GM21381 (cell line): ENCODE measurements at regions not wholly inside any gene's neighbourhood (a gene's known extent, or its start where the extent isn't known, plus 50 kb on each side); places are given as distances from the start of the nearest gene placed in this dataset.
"Not testable (repeated sequence)": the region's sequence is repeated elsewhere in the genome, so short reads cannot be mapped to it uniquely, and the experiment has no call there.

ENCODE experiments used
- ATAC-seq: cut with Tn5 transposase; IDR thresholded peaks from one replicate; pipeline ENCODE4 v1.9.1; 2021; ENCODE audit warnings: mild to moderate bottlenecking, moderate library complexity; ENCODE audit not compliant: unreplicated experiment

DNA sequence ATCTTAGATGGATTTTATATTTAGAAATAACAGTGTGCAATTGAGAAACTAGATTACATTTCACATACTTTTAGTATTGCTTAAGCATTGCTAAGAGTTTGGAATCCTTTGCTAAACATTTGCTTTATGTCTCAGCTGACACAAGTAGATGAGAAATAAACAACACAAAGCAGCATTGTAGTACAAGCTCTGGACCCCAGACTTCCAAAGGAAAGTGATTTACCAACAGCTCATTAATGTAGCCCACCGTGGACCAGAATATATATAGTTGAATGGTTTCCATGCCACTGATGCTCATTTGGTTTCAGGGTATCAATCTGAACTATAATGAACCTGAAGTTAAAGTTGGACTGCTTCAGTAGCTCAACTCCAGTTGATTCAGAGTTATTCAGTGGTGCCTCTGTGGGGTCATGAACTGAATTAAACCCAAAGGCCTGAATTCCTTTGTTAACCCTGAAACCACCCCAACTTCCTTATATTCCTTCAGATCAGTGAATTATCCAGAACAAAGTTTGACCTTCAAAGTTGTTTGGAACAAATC lies 132.1 kb upstream of the NEIL3 start:
- no peak for ATAC-seq

DNA sequence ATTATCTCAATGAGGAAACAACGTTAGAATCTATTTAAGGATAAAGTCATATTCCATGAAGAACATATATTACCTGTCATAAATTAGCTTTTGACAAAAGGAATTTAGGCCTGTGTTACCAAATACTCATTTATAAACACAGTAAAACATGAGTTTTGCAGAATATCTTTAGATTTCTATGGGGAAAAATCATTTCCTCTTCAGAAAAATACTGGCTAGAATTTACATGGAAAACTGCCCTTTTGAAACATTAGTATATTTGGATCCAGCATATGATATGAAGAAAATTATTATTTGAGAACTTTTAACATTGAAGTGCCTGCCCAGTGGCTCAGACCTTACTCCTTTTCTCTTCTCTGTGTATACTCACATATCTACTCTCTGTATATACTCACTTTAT lies 131.4 kb upstream of the NEIL3 start:
- ATAC-seq = no peak

DNA sequence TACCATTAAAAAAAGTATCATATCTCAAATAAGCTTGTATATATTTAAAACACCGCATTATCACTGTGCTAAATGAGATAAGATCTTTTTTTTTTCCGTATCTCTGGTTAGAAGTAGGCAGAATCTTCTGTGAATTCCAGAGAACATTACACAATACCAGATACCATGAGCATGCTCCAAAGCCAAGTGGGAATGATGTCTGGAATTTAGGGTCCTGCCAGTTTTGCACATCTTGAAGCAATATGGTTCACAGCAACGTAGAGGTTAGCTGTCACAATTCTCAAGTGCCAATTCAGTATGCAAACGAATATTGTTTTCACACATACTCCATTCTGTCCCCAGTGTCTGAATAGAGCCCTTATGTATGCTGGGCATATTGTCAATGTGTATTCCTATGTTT lies 127.5 kb upstream of the NEIL3 start:
- no peak for ATAC-seq

DNA sequence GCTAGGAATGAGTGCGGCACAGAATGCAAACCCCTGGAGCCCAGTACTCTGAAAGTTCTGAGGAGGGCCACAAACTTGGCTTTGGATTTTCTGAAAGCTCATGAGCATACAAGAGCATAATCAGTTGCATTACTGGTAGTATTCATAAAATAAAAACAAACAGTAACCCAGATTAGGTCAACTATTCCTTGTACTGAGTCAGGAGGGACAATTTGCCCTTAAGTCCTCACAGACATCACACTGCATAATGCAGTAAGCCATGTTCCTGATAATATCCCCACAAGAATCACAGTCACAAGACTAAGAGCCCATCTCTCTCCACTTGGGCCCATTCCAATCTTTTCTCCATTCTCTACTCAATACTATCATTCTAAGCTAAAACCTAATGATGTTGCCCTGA lies 126.9 kb upstream of the NEIL3 start:
- no peak for ATAC-seq

DNA sequence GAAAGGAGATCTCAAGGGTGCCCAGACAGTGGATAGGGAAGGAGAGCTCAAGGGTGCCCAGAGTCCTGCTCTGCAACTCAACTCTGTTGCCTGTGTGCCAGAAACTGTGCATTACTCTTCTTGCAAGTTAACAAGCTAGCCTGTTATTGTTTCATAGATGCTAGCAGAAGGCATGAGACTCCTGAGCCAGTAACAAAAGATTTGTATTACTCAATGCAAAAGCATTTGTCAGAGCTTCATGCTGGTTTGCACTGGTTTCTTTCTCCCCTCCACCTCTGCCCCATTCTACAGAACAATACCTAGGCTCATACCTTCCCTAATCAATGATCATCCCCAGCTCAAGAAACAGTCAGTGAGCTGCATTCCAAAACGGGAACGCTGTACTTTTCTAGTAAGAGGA lies 124.5 kb upstream of the NEIL3 start:
- no peak for ATAC-seq

DNA sequence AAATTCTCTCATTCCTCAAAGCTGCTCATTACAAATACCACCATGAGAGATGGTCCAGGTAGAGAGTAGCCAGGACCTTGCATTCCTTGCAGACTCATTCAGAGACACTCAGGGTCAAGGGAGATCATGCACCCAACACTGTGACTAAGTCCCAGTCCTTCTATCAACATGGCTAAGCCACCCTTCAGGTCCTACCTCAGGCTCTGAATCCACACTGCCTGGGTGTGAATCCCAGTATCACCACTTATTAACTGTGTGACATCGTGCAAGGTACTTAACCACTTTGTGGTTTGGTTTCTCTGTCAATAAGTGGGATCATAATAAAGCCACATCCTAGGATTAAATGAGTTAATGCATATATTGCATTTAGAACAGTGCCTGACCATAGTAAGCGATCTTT lies 124.1 kb upstream of the NEIL3 start:
- no peak for ATAC-seq

DNA sequence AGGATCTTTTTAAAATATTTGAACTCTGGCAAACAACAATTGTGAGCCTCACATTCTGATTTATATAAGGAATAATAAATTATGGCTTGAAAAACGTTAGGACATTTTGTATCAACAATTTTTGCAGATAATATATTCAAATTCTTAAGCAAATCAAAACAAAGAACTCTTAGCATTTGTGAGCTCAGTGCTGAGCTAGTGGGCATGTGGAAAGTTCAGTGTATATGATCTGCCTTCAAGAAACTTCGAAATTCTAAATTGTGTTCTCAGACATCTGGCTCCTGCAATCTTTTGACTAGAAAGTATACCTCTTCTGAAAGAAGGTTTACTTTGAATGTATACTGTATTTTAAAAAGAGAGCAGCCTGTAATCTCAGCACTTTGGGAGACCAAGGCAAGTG lies 122.3 kb upstream of the NEIL3 start:
- no peak for ATAC-seq

DNA sequence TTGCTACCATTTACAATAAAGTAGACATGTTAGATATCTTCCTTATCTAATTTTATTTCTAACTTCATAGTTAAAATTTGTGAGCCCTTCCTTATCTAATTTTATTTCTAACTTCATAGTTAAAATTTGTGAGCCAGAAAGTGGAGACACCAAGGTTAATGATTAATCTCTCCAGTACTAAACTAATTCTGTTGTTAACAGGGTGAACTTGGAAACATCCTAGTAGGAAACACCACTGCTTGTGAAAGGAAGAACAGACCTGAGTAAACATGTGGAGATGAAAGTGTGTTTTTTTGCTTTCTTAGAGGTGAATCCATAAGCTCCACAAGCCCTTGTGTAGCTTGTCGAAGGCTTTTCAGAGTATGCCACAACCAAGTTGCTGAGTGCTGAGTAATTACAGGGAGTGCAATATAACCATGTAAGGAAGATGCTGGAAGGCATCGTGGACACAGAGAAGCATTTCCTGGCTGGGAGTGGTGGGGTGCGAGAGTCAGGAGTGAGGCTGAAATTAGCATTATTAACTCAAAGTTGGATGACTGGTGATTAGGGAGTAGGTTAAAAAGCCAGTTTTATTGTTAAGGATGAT lies 118.6 kb upstream of the NEIL3 start:
- no peak for ATAC-seq

DNA sequence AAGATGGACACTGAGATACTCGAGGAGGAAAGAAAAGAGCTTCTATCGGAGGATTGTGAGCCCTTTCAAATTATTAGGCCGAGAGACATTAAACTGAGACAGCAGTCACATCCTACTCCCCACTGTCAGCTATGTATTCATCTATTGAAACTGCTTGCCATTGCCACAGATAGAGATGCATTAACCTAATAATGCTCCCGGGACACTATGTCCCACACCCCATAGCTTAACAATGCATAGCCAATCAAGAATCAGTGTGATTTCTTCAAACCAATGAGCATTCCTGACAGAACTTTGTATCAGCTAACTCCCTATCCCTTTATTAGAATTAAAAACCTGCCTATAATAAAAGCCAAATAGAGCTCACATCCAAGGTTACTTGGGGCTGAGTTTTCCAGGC lies 118.1 kb upstream of the NEIL3 start:
- no peak for ATAC-seq

DNA sequence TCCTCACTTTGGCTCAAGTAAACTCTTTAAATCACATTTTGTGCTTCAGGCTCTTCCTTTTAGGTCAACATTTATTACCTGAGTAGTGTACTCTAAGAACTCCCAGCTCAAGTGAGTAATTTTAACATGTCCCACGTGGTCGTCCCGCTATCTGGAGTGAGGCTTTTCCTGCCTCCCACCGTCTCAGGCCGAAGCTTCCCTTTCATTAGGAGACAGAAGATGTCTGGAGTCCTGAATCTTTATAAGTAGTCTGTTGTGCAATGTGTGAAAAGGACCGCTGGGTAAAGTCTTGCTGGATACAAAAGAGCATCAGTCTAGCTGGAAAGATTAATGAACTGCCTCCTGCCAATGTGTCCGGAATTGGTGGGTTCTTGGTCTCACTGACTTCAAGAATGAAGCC lies 117.7 kb upstream of the NEIL3 start:
- ATAC-seq = no peak

DNA sequence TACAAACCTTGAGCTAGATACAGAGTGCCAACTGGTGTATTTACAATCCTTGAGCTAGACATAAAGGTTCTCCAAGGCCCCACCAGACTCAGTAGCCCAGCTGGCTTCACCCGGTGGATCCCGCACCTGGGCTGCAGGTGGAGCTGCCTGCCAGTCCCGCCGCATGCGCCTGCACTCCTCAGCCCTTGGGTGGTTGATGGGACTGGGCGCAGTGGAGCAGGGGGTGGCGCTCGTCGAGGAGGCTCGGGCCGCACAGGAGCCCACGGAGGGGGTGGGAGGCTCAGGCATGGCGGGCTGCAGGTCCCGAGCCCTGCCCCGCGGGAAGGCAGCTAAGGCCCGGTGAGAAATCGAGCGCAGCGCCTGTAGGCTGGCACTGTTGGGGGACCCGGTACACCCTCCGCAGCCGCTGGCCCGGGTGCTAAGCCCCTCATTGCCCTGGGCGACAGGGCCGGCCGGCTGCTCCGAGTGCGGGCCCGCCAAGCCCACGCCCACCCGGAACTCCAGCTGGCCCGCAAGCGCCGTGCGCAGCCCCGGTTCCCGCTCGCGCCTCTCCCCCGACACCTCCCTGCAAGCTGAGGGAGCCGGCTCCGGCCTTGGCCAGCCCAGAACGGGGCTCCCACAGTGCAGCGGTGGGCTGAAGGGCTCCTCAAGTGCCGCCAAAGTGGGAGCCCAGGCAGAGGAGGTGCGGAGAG lies 116.5 kb upstream of the NEIL3 start:
- not testable (repeated sequence) for ATAC-seq

DNA sequence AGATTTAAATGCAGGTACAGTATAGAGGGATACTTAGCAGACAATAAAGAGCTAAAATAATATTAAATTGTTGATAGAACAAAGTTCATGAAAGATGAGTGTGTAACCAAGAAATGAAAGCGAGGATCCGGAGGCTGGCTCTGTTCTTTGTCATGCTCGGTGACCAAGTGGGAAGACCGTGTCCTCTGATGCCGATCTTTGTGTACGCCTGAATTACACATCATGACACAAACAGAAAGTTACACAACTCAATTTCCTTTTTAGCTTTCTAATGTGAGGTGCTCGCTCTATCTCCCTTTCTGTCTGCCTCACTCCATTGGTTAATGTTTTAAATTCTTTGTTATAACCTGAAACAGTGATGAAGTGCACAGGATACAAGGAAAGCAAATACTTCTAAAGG lies 114.8 kb upstream of the NEIL3 start:
- no peak for ATAC-seq

DNA sequence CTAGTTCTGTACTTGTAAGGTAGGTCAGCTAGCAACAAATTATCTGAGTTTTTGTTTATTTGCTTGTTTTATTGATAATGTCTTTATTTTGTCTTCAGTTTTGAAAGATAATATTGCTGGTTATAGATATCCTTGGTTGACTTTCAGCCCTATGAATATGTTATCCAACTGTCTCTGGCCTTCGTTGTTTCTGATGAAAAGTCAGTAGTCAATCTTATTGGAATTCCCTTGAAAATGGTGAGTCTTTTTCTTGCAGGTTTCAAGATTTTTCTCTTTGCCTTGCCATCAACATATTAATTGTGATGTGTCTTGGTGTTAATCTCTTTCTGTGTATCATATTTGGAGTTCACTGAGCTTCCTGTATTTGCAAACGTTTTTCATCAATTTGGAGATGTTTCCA lies 113.1 kb upstream of the NEIL3 start:
- no peak for ATAC-seq

DNA sequence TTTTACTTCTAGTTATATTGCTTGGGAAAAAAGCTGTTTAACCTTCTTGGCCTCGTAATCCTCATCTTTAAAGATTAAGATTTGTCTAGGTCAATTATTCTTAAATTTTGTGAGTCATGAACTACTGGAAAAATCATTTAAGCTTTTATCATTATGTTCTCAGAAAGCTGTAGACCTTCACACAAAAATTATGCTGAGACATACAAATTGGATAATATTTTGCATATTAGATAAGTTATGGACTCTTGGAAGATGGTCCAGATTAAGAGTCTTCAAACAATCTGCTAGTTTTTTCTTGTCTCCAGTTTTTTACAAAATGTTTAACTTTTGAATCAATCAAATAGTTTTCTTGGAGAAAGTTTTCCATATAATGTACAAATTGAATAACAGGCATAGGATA lies 108.1 kb upstream of the NEIL3 start:
- no peak for ATAC-seq

DNA sequence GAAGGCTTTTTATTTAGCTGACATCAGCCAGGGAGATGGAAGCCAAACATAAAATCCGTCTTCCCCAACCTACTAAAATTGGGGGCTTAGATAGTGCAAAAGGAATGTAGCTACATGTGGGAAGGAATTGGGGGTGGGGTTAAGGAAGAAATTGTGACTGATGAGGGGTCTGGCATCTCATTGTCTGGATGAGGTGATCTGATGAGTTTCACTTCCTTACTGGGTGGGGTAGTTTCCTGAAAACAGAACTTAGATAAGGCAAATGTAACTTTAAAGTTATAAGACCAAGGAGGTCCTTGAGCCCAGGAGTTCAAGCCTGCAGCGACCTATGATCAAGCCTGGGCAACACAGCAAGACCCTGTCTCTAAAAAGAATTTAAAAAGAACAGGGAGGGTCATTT lies 105.5 kb upstream of the NEIL3 start:
- ATAC-seq = no peak

DNA sequence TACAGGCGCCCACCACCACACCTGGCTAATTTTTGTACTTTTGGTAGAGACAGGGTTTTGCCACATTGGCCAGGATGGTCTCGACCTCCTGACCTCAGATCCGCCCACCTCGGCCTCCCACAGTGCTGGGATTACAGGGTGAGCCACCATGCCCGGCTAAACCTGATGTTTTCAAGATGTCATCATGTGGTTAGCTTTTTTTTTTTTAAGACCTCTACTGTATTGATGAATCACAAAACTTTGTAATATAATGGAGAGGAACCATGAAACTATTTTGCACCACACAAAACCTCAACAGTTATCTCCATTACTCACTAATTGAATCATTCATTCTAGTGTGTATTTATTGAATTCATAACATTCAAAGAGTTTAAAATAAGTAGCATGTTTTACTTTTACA lies 94.7 kb upstream of the NEIL3 start:
- no peak for ATAC-seq

DNA sequence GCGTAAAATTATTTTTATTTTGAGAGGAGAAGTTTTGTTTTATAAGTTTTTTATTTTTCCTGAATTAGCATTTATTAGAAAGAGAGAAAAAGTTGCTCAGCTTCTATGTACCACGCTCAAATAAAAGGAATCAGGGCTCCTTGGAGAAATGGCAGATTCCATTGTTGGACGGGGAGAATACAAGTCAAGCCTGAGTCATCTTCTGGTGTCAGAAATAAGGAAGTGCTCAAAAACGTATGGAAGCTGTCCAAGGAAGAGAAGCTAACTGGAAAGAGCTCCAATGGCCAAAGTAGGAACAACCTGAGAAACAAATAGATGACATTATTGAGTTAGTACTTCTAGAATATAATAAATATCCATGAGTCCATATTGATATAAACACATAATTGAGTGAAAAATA lies 89.3 kb upstream of the NEIL3 start:
- ATAC-seq = no peak

DNA sequence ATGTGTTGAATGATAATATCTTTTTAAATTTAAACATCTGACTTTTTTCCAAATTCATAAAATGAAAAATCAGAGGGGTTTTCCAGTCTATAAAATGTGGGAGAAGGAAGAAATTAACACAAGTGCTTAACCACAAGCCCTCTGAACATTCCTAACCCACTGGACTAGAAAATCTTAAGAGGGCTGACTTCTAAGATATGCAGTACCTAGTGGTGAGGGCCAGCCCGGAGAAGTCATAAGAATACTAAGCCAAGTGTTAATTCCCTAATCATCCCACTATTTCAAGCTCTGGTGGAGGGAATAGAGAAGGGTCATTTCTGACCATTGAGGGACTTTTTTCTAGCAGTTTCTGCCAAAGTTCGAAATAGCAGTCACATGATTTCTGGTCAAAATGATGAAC lies 86.9 kb upstream of the NEIL3 start:
- no peak for ATAC-seq

DNA sequence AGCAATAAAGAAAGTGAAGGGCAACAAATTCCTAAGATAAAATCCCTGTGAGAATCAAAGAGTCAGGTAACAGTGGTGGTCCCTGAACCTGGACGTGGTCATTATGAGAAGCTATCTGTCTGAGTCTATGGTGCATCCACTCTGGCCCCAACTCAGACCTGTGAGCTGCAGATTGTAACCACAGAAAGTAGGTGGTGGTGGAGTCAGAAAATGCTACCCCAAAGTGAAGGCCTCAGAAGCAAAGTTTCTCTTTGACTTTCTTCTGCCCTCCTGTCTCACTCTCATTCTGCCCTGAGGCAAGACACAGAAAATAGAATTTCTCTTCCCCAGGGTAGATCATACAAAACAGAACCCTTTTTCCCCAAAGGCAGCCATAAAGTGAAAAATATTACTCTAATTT lies 84.1 kb upstream of the NEIL3 start:
- peak; percentile 88 for ATAC-seq

DNA sequence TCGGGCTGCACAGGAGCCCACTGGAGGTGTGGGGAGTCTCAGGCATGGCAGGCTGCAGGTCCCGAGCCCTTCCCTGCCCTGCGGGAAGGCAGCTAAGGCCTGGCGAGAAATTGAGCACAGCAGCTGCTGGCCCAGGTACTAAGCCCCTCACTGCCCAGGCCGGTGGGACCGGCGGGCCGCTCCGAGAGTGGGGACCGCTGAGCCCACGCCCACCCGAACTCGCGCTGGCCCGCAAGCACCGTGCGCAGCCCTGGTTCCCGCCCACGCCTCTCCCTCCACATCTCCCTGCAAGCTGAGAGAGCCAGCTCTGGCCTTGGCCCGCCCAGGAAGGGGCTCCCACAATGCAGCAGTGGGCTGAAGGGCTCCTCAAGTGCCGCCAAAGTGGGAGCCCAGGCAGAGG lies 82.0 kb upstream of the NEIL3 start:
- no peak for ATAC-seq

DNA sequence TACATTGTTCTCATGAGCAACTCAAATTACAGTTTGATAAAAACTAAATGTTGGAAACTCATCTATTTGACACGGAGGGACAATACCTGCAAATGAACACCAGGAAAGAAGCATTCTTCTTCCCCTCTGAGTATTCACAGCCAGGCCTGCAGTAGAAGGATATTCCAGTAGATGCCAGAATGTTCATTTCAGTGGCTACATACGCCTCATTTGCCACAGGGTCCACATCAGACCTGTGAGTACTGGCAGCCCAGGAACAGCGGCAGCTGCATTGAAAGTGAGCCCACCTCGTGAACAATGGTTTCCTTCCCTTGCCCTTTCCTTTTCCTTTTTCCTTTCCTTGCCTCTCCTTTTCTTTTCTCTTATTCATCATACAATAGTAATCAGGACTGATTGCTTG lies 81.1 kb upstream of the NEIL3 start:
- ATAC-seq = no peak

DNA sequence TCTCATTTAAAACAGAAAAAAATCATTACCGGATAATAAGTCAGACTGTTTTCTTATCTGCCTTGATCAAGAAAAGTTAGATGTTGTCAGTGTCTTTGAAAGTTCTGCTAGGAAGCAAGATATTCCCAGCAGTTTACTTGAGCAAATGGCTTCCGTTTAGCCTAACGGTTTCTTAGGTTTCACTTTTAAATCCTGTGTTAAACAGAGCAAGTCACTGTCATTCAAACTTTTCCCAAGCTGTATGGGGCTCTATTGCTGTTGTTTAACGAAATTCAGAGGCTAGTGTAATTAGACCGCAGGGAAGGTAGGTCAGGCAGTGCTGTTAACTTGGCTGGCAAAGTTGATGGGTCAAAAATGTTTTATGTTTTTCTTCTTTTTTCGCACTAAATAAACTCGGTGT lies 80.3 kb upstream of the NEIL3 start:
- no peak for ATAC-seq

DNA sequence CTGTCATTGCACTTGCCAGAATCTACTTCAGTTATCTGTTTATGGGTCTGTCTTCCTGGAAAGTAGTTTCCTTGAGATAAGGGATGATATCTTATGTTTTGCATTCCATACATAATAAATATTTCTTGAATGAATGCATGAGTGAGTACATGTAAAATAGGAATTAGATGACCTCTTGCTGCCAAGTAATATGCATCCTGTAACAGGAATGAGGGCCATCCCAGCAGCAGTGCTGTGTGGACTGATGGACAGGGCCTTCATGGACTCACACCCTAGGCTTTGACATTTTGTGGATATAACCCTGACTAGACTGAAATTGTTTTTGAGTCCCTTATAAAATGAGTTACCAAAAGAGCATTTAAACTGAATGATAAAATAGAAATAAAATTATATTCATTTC lies 77.2 kb upstream of the NEIL3 start:
- no peak for ATAC-seq
